ENCODE measurements at regions not wholly inside any gene's neighbourhood (a gene's known extent, or its start where the extent isn't known, plus 50 kb on each side); places are given as distances from the start of the nearest gene placed in this dataset.
"Not testable (repeated sequence)": the region's sequence is repeated elsewhere in the genome, so short reads cannot be mapped to it uniquely, and the experiment has no call there.

DNA sequence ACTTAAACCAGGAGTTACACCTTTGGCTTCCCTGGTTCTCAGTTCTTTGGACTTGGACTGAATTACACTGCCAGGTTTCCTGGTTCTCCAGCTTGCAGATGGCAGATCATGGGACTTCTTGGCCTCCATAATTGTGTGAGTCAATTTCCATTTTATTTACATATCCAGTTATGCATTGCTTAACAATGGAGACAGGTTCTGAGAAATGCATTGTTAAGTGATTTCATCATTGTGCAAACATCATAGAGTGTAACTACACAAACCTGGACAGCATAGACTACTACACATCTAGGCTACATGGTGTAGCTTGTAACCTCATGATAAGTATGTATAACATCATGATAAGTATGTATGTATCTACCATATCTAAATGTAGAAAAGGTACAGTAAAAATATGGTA, 276.1 kb upstream of the BTG1 start:
- DNase-seq (ENCODE audit: low spot score), result no peak

DNA sequence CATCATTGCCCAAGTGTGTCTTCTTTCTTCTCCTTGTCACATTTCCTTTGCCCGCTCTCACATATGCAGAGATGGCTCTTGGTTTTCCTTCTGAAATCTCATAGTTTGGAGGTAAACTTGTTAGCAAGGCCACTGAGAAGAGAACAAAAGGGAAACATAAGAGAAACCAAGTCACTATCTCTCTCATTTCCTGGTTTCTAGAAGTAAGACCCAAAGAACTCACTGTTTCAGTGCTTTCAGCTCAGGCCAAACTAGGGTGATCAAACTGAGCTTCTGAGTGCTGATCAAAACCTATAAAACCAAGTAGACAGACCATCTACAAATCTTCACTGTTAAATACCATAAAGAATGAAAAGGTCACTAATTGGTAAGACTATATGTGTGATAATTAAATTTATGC, 275.4 kb upstream of the BTG1 start:
- DNase-seq (ENCODE audit: low spot score), result no peak

DNA sequence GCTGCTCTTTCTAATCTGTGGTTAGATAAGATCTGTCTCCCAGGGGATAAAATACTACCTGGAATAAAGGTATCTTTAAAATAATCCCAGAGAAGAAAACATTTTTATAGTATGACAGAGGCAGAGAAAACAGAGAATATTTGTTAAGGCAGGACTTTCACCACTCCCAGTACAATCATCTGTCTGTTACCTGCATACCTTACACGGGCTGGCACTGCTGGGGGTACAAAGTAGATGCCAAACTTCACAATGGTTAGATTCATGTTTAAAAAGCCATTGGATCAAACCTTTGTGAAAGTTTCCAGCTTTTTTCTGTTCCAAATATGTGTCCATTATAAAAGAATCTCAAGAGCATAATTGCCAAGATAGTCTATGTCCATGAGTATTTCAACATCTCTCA, 273.6 kb upstream of the BTG1 start:
- no peak for DNase-seq (ENCODE audit: low spot score)

DNA sequence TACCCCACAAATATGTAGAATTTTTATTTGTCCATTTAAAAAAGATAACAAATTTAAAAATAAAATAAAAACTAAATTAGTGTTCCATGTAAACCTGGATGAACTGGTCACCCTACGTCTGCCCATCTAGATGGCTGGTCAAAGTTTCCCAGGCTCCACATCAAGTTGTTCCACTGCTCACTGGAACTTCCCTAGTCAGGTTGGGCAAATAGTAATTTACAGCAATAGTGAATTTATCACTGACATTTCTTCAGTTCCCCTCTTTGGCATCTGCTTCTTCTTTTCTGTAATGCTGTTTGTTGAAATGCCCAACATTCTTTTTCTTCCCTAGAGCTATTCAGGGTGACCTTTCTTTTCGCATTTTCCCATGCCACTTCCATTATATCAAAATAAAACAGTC, 272.7 kb upstream of the BTG1 start:
- DNase-seq (ENCODE audit: low spot score), result no peak

DNA sequence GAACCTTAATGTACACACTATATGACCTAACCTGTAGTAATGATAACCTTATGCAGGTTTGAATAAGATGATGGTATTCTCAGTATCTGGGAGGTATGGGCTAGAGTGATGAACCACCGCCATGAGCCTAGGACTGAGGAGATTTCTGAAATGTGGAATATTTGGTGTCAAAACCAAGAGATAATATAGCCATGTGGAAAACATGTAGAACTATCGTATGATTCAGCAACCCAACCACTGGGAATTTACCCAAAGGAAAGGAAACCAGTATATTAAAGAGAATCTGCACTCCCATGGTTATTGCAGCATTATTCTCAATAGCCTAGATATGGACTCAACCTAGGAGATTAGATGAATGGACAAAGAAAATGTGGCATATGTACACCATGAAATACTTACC, 271.7 kb upstream of the BTG1 start:
- DNase-seq (ENCODE audit: low spot score), result no peak

DNA sequence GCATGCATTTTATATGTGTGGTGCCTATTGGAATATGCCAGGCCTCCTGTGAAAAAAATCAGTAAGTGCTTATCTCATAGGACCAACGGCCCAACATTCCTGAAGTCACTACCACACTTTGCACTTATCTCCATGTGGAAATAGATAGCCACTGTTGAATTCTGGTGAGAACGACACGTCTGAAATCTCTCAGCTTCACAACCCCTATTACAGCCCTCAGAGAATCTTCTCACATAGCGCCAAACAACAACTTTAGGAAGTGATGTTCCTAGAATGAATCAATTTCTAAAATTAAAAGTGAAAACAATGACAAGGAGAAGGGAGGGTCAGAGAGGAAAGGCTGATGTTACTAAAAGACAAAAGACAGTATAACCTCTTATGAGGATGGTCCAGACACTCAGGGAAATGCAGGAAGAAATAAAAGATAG, 270.8 kb upstream of the BTG1 start:
- DNase-seq (ENCODE audit: low spot score), result no peak

DNA sequence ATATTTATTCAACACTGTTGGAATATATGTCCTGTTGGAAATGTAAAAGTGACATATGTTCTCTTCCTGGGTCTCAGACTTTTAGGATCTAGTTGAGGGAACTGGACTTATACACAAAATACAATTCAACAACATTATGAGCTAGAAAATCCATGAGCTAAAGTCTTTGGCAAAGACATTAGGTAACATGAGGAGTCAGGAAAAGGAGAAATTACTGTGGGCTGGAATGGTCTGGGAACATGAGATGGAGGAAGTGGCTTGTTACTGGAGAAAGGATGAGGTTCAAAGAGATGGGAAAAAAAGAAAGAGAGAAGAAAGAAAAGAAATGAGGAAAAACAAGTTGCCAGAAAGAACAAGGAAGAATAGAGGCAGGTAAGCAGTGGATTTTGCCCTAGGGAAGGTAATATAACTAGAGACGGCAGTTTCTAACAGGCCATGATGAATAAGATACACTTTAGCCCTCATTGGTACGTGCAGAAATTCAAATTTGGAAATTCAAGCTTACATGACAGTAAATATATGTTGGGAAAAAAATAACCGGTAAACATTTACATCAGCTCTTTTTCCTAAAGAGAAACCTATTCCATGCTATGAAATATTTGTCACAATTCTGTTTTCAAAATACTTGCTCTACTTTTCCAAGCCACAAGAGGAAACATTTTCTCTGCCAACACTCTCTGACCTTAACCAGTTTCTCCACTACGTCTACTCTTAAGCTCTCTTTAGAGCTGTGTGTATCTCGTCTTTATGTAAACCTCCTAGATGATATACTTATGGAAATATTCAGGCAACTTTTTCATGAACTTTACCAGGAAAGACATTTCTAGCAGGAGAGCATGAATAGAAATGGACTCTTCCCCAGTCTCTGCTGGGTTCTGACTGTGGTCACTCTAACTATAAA, 268.8 kb upstream of the BTG1 start:
- DNase-seq (ENCODE audit: low spot score), result no peak

DNA sequence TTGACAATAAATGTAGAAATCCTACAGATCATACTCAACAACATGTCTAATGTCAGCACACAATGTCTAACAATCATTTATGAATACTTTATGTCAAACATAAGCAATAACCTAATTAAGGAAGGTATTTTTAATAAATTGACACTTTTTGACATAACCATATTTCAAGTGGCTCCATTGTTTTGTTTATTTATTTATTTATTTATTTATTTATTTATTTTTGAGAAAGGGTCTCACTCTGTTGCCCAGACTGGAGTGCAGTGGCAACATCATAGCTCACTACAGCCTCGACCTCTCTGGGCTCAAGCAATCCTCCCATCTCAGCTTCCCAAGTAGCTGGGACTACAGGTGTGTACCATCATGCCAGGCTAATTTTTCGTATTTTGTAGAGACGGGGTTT, 267.6 kb upstream of the BTG1 start:
- DNase-seq (ENCODE audit: low spot score), result no peak

DNA sequence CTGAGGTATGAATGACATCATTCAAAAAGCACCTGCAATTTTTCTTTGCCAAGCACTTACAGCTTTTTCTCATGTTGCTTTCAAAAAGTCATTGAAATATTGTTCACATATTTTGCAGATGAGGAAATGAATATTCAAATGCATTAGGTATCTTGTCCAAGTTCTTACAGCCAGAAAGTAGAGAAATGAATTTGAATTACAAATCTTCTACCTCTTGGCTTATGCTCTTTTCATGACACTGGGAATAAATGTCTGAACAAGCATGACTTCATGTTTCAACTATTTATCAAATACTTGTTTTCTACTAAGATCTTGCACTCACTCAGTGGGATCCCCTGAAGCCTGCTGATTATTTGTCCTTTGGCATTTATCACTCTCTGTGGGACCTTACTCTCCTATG, 267.2 kb upstream of the BTG1 start:
- DNase-seq (ENCODE audit: low spot score), result no peak

DNA sequence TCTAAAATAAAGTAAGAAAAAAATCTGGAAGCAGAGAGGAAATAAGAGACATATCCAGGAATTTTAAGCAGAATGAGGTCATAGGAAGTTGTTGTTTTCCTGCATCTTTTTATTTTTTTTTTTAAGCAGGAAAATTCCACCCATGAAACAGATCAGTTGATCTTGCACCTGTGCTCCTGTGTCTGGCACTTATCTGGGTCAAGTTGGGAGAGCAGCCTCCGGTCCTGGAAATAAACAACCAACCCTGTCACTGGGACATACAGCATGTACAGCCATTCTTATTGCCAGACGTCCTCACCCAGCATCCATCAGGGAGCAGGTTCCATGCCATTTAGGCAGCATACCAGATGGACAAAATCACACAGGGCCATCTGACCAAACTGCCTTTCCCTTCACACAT, 266.0 kb upstream of the BTG1 start:
- DNase-seq (ENCODE audit: low spot score), result no peak

DNA sequence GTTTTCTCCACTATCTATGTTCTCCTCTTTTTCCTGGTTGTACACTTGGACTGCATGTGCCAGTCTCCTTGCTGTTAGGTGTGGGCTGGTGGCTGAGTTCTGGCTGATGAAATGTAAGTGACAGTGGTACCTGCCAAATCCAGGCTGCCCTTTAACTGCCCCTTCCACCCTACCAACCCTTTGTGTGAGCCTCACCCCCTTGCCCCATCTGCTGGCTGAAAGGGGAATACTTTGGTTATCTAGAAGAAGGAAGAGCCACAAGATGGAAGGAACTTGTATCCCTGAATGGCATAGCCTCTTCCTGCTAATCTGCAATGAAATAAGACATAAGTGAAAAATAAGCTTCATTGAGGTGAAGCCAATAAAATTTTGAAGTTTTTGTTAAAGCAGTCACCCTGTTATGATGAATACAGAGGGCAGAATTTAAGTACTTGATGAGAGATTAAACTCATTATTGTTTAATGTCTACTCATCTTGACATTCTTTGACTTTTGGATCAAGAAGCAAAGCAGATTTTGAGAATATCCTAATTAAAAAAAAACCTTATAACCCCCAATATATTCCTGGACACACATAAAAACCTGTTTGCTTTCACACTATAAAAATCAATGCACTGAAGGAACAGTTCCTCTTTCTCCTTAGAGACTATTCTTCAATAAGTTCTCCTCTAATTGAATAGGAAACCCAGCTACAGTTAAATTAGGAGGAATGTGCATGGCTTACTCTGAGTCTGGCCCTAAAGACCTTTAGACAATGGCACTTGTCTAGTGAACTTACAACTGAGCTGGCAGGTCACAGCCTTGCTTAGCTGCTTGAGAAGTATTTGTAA, 262.6 kb upstream of the BTG1 start:
- DNase-seq (ENCODE audit: low spot score), result peak; percentile 67

DNA sequence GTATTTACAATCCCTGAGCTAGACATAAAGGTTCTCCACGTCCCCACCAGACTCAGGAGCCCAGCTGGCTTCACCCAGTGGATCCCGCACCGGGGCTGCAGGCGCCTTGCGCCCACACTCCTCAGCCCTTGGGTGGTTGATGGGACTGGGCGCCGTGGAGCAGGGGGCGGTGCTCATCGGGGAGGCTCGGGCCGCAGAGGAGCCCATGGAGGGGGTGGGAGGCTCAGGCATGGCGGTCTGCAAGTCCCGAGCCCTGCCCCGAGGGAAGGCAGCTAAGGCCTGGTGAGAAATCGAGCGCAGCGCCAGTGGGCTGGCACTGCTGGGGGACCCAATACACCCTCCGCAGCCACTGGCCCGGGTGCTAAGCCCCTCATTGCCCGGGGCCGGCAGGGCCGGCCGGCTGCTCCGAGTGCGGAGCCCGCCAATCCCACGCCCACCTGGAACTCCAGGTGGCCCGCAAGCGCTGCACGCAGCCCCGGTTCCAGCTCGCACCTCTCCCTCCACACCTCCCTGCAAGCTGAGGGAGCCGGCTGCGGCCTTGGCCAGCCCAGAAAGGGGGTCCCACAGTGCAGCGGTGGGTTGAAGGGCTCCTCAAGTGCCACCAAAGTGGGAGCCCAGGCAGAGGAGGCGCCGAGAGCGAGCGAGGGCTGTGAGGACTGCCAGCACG, 260.9 kb upstream of the BTG1 start:
- not testable (repeated sequence) for DNase-seq (ENCODE audit: low spot score)

DNA sequence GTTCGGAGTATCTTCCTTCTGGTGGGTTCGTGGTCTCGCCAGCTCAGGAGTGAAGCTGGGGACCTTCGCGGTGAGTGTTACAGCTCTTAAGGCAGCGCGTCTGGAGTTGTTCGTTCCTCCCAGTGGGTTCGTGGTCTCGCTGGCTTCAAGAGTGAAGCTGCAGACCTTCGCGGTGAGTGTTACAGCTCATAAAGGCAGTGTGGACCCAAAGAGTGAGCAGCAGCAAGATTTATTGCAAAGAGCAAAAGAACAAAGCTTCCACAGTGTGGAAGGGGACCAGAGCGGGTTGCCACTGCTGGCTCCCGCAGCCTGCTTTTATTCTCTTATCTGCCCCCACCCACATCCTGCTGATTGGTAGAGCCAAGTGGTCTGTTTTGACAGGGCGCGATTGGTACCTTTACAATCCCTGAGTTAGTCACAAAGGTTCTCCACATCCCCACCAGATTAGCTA, 260.2 kb upstream of the BTG1 start:
- not testable (repeated sequence) for DNase-seq (ENCODE audit: low spot score)

DNA sequence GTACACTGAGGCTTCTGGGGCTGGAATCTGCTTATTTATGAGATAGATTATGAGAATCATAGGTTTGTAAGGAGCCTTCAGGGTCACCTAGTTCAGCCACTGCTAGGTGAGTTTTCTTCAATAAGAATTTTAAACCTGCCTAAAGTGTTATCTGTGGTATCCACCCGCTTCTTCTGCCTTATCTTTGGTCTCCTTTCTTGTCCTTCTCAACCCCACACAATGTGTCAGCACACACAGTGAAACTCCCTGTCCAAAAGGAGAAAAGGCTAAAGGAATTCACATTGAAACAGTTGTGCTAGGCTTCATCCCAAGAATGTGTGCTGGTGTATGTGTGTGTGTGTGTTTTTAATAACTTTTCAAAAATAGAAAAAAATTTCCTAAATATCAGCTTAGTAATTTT, 259.3 kb upstream of the BTG1 start:
- DNase-seq (ENCODE audit: low spot score), result no peak

DNA sequence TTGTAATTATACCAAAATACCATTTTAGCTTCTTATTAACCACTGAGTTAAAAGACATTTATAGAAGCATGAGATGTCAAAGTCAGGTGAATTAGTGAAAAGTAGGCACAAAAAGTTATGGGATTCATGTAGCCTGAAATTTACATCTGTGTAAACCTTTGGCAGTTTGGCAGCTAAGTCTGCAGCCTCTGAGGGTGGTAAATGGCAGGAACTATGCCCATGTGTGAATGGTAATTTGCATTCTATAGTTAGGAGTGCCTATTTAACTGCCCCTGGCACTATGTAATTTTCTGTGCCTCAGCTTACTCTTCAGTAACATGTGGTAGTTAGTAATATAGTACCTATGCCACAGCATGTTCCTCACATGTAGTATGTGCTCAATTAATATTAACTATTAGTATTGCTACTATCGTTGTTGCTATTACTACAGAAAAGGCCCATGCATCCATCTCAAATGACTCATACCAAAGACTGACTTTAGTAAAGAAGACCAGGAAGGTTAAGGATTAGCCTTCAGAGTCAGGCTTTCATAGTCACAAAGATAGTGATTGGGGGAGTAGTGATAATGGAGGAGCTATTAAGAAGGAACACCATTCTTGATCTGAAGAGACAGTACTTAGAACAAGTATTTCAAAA, 258.7 kb upstream of the BTG1 start:
- DNase-seq (ENCODE audit: low spot score), result no peak

DNA sequence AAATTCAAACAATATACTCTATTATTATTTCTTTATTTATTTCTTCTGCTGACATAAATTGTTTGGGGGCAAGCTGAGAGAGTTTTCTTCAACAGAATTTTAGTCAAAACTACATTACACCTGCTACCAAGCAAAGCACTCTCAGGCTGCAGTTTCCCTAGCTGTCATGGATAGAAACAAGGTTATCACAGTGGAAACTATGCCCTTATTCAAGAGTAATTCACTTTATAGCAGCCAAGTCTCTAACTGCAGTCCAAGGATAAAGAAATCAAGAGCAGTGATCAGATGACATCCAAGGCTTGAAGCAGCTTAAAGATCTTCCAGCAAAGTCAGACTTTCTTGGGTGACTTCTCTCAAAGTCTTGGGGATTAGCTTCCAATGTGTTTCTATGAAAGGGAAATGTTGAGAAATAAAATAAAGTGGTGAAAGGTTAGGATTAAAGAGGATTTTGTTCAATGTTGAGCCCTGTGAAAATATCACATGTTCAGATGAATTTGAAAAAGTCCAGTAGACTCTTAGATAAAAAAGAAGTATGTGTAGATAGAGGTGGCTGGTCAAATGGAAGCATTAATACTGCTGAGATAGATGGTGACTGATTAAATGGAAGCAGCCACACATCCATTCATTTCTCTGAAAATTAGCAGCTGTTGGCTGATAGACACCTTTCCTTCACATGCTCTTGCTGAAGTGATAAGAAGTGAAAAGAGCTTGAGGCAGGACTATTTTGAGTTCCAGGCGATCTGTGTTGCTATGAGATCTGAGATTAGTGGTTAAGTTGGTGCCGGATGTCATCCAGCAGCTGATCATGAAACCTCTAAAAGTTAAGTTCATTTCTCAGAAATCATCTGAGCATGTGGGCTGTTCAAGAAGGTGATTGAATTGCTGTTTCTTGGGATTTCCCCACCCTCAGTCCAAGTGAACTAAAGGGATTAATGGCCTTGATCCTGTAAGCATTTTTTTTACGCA, 257.8 kb upstream of the BTG1 start:
- DNase-seq (ENCODE audit: low spot score), result no peak

DNA sequence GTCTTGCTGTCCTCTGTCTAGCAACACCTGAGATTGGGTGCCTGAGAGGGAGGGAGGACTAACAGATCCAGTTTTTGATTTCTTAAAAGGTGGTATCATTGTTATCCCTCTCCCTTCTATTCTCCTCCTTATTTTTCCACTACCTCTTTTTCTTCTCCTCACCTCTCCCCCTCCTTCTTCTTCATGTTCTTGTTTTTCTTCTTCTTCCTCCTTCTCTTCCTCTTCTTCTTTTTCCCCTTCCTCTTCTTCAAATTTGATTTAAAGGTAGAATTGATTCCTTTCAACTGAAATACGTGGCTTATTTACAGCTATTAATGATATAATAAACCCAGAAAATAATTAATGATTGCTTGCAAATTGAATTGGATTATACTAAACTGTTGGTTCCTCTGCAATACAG, 256.8 kb upstream of the BTG1 start:
- DNase-seq (ENCODE audit: low spot score), result no peak

DNA sequence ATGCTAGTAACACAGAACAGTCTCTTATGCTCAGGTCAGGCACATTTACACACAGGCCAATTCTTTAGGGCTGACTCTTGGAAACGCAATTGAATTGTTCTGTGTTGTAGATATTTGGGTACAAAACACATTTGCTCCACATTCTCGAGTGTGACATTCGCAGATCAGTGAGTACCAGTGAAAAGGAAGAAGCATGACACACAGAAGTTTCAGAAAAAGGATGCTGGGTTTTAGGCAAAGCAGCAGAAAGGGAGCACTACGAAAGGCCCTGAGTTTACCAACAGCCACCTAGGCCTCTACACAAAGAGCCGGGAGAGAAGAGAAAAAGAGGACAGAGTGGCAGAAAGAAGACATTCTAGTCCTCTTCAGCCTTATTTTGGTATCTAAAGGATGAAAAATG, 254.4 kb upstream of the BTG1 start:
- DNase-seq (ENCODE audit: low spot score), result no peak

DNA sequence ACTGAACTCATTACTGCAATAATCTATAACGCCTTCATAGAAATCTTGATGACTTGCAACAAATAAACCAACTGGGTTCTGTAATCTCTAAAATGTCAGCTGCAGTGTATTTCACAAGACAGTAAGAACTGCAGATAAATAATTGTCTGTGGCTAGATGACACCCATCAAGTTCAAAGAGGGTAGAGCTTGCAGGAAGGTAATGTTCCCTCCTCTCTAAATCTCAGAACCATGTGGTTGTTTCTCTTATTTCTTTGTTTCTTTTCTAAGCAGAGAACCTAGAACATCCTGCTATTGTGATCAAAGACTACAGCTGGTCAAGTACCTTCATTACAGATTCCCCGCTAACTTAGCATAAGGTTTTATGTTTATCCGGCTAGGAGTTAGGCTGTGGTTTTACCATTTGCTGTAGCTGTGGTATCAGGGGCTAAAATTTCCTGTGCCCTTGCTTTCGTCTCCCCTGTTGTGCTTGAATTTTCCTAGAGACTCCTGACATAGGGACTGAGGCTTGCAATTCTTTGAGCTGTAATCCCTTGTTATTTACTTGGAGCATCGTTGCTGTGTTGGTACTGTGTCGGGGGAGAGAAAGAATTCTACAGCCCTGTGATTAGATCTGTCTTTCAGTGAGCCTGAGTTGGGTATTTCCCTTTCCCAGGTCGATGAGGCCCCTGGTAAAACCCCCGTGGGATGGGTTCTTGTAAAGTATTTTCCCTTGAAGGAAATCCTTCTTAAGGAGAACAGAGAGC, 253.1 kb upstream of the BTG1 start:
- DNase-seq (ENCODE audit: low spot score), result no peak

DNA sequence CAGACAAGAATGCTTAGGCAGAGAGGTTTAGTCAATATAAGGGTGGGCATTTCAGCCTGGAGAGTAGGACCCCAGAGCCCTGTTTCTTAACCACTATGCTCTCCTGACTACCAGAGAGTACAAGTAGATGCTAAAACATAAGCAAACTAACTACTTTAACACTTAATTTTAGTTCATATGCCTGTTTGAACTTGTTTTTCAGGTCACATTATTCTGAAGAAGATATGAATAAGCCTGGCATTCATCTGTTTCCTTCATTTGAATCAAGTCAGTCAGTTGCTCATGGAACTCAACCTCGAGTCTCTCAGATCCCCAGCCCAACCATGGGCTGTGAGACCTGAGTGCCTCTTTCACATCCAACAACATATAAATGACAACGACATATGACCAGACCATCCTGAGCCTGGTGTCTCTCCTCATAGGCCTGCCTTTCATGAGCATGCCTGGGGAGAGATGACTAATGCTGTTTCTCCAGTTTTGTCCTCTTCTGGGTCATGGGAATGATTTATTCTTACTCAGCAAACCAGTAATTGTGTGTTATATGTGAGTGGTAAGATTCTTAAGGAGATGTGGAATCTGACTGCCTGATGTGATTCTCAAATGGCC, 251.1 kb upstream of the BTG1 start:
- DNase-seq (ENCODE audit: low spot score), result no peak

Data from LoVo (cell line).